ENCODE measurements at regions not wholly inside any gene's neighbourhood (a gene's known extent, or its start where the extent isn't known, plus 50 kb on each side); places are given as distances from the start of the nearest gene placed in this dataset.

- DNase-seq, result no peak
These were observed 129.5 kb upstream of the PRNP start for GRCh38 chr20:4556781-4557180.

DNA sequence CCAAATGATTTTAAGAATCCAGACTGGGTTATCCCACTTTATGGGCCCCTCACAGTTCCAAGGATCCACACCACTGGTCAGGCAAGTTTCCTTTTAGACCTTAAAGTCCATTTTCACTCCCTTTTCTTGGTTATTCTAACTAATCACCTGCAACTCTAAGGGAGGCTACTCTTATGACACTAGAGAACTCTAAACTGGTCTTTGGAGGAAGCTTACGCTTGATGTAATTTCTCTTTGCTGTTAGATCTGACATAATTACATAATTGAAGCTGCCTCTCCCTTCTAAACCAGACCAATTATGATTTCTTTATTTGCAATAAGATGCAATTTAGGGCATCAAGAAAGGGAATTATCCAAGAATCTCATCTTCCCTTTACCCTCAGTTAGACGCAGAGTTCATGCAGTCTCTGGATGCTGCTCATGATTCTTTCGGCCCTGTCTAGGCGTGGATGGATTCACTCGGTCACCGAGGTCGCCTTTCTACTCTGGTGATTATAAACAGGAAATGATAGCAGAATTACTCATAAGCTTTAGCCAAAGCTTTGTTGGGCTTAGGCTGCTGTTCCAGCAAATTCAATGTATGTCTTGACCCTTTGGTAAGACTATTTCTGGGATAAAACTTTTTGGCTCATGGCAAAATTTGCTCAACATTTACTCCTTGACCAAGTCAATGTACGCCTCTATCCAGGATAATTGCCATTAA, 130.9 kb upstream of the PRNP start:
- DNase-seq, result no peak

DNA sequence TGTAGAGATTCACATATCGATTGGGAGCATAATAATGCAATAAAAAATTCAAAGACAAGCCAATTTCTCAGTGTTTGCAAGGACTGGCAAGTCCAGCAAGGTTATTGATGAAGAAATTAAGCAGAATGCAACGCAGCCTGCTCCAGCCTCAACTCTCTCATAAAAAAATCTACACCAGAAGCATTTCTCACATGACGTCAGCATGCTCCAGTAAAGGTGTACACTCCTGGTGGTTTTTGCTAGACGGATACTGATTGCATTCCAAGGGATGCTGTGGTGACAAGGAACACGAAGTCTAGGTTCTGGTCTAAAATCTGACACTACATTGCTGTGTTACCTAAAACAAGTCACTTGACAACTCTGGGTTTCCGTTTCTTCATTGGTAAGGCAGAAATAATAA, 131.9 kb upstream of the PRNP start:
- no peak for DNase-seq

DNA sequence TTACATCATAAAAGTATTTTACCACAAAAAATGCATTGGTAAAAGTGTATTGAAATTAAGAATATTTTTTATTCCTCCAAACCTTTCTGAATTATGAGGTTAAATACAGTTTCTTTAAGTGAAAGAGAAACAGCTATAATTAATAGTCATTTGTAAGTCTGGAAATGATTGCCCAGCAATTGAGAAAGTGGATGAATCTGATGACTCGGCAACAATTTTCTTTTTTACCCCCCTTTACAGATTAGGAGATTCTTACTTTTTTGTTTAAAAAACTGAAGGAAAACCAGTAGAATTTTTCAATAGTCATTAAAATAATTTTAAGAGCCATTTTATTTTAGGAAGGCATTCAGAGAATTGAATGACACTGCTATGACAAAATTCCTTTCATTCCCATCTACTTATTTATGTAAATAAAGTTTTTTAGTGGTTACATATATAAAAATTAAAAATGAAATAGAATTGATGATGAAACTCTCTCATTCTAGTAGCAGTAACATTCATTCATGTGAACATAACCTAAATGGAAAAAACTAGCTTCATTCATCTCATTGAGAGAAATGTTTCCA, 134.1 kb upstream of the PRNP start:
- no peak for DNase-seq

DNA sequence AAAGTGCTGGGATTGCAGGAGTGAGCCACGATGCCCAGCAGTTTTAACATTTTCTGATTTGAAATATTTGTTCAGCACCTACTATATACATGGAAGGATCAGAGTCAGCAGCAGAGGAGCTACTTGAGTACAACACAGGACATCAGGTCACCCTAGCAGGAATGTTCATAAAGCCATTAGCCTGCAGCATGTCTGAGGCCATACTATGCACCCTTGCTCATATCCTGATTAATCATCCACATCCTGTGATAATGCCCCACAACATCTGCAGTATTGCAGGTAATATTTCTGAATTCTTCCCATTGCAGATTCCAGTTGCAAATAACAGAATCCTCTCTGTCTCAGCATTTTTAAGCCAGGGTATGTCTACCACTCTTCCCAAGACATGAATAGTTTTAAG, 135.5 kb upstream of the PRNP start:
- DNase-seq, result no peak

GRCh38 chr20:4549711-4550259, 136.5 kb upstream of the PRNP start:
- no peak for DNase-seq

DNA sequence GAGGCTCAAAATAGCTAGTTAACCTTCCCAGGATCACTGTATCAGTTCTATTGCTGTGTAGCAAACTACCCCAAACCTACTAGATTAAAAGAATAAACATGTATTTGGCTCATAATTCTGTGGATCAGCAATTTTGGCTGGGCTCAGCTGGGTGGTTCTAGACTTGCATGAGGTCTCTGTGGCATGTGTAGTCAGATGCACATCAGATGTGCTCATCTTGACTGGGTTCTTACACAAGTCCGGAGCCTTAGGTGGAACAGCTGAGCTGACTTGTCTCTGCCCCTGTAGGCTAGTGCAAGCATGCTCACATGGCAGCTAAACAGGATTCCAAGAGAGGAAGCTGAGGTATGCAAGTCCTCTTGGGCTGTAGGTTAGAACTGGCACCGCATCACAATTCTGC, 137.7 kb upstream of the PRNP start:
- no peak for DNase-seq

DNA sequence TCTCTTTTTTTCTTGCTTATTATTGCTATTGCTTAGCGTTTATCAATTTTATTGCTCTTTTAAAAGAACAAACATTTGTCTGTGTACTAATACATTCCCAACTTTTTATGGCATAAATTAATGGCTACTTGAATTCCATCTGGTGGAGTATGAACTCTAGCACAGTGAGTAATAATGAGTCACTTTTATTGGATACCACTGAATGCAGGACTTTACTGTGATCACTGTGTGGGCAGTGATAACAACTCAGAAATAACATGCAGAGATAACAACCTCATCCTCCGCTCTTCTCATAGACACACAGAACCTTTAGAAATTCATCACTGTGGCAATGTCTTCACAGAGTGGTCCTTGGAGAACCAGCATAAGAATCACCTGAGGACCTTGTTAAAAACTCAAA, 139.5 kb upstream of the PRNP start:
- DNase-seq, result no peak

- no peak for DNase-seq
These were observed 139.9 kb upstream of the PRNP start for GRCh38 chr20:4546342-4546741.

- no peak for DNase-seq
These were observed 140.7 kb upstream of the PRNP start for GRCh38 chr20:4545526-4545925.

DNA sequence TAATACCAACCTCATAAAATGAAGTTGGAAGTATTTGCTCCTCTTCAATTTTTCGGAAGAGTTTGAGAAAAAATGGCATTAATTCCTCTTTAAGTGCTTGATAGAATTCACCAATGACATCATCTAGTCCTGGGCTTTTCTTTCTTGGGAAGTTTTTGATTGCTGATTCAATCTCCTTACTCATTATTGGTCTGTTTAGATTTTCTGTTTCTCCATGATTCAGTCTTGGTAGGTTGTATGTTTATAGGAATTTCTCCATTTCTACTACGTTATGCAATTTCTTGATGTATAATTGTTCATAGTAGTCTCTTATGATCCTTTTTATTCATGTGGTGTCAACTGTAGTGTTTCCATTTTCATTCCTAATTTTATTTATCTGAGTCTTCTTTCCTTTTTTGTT, 141.5 kb upstream of the PRNP start:
- no peak for DNase-seq

GRCh38 chr20:4542270-4542669, 144.0 kb upstream of the PRNP start:
- no peak for DNase-seq

DNA sequence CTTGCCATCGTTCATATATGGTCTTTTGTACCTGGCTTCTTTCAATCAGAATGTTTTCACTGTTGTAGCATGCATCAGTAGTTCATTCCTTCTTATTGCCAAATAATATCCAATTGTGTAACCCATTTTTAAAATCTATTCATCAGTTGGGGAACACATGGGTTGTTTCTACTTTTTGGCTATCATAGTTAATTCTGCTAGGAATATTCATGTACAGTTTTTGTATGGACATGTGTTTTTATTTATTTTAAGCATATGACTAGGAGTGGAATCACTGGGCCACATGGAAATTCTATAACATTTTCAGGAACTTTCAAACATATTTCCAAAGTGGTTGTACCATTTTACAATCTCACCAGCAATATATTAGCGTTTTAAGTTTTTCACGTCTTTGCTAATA, 151.9 kb upstream of the PRNP start:
- DNase-seq, result no peak

GRCh38 chr20:4533368-4534133, 152.7 kb upstream of the PRNP start:
- no peak for DNase-seq

DNA sequence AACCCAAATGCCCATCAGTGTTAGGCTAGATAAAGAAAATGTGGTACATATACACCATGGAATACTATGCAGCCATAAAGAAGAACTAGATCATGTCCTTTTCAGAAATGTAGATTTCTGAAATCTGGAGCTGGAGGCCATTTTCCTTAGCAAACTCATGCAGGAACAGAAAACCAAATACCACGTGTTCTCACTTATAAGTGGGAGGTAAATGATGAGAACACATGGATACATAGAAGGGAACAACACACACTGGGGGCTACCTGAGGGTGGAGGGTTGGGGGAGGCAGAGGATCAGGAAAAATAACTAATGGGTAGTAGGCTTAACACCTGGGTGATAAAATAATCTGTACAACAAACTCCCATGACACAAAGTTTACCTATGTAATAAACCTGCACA, 153.5 kb upstream of the PRNP start:
- no peak for DNase-seq

- no peak for DNase-seq
These were observed 161.5 kb upstream of the PRNP start for GRCh38 chr20:4524792-4525191.

- no peak for DNase-seq
These were observed 161.9 kb upstream of the PRNP start for GRCh38 chr20:4524307-4524706.

GRCh38 chr20:4522310-4522709, 163.9 kb upstream of the PRNP start:
- no peak for DNase-seq

DNA sequence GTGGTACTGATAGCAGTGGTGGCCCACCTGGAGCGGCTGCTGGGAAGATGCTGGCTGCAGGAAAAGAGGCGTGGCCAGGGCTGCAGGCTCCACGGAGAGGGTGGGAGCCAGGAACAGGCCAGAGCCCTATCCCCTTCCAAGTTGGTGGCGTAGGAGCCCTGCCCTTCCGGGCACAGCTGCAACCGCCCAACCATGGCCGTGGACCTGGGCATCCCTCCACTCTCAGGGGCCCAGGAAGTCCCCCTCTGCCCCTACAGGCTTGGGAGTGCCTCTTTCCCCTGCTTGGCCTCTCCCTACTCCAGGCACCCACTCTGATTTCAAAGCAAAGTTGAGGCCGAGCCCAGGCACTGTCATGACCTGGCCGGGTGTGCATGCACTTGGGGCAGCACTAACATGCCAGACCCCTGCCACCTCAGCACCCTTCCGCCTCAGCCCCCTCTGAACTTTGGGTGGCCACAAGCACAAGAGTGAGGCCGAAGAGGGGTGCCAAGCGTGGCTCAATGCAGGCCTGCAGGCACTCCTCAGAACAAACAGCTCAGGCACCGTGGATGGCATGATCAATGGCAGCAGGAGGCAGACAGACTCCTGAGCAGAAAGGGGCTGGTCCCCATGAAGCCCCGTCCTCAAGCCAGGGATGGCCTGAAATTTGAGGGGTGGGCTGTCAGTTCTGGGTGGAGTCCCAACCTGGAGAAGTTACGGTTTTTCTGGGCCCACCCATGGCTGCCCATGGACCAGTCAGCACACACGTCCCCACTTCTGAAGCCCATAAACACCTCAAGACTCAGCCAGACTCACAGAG, 164.9 kb upstream of the PRNP start:
- DNase-seq, result no peak

DNA sequence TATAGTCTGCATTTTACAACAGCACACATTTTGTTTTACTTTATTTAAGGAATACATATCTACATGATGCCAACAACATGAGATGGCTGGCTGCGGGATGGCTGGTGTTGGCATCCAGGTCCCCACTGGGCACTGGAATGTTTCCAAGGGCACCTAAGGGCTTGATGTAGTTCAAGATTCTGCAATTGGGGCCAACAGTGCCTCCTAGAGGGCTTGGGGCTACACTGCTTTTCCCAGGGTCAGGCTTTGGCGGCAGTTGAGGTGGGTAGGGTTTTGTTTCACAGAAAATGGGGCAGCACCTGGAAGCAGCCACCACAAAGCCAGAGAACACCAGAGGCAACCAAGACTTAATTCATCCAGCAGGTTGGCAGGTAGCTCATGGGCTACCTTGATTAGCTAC, 166.7 kb upstream of the PRNP start:
- DNase-seq, result no peak

GRCh38 chr20:4516876-4517275, 169.4 kb upstream of the PRNP start:
- DNase-seq, result no peak

- DNase-seq, result no peak
These were observed 172.5 kb upstream of the PRNP start for GRCh38 chr20:4513720-4514119.

DNA sequence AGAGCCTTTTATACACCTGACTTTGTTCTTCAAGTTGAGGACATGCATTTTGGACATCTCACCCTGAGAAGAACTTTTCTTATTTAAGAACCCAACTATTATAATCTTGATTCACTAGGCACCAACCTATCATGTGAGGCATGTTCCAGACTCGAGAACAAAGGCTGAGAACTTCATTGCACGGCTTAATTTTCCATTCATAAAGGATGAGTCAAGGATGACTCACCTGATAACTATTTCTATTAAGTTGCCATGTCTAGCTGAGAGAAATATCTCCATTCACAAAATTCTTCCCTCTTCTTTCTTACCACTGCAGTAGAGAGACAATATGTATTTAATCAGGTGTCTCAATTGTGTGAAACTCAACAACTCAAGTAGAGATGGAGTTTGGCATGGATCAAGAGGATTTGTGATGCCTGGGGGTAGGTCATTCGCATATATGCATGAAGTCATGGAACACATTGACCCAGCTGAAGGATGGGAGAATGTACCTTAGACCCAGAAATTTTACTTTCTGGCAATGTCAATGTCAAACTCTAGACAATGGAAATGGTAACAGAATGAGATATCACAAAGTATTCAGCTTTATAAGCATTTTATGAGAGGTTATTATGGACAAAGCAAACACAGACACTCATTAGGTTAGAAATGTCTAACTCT, 173.2 kb upstream of the PRNP start:
- DNase-seq, result no peak

Data from CD4-positive, alpha-beta T cell treated with Interleukin-6 for 4 hours (primary cell).